H9 (cell line): ENCODE measurements at regions not wholly inside any gene's neighbourhood (a gene's known extent, or its start where the extent isn't known, plus 50 kb on each side); places are given as distances from the start of the nearest gene placed in this dataset.

Experiments
- DNase-seq: peaks from one replicate; pipeline ENCODE4 v3.0.0-alpha.2; 2017
- H2AFZ ChIP-seq: one replicate; pipeline ENCODE4 v1.6.1; 2013; ENCODE audit warnings: mild to moderate bottlenecking, low read length, control low read depth, moderate library complexity
- H2AK5ac ChIP-seq: 2 replicates; pipeline ENCODE4 v1.6.1; 2013; ENCODE audit warnings: low read length, control low read depth, mixed read lengths; ENCODE audit not compliant: insufficient read length
- H2BK120ac ChIP-seq: one replicate; pipeline ENCODE4 v1.6.1; 2013; ENCODE audit warnings: low read depth, mild to moderate bottlenecking, low read length, control low read depth, inconsistent platforms; ENCODE audit not compliant: poor library complexity, severe bottlenecking
- H2BK12ac ChIP-seq: 2 replicates; pipeline ENCODE4 v1.6.1; 2013; ENCODE audit warnings: low read length, control low read depth, mixed read lengths, low read depth; ENCODE audit not compliant: insufficient read length
- H2BK15ac ChIP-seq: 2 replicates; pipeline ENCODE4 v1.6.1; 2013; ENCODE audit warnings: low read depth, low read length, control low read depth
- H2BK20ac ChIP-seq: one replicate; pipeline ENCODE4 v1.6.1; 2013; ENCODE audit warnings: low read depth, mild to moderate bottlenecking, low read length, control low read depth, inconsistent platforms; ENCODE audit not compliant: poor library complexity, severe bottlenecking
- H2BK5ac ChIP-seq: 2 replicates; pipeline ENCODE4 v1.6.1; 2013; ENCODE audit warnings: low read length, control low read depth, mixed read lengths; ENCODE audit not compliant: insufficient read length
- H3K14ac ChIP-seq: 2 replicates; pipeline ENCODE4 v1.6.1; 2013; ENCODE audit warnings: low read length, control low read depth; ENCODE audit not compliant: insufficient read depth
- H3K18ac ChIP-seq: 2 replicates; pipeline ENCODE4 v1.6.1; 2013; ENCODE audit warnings: low read depth, mild to moderate bottlenecking, mixed read lengths, low read length, control low read depth; ENCODE audit not compliant: insufficient read length
- H3K23ac ChIP-seq: 2 replicates; pipeline ENCODE4 v1.6.1; 2013; ENCODE audit warnings: low read length, control low read depth, mixed read lengths, low read depth; ENCODE audit not compliant: insufficient read length
- H3K23me2 ChIP-seq: 2 replicates; pipeline ENCODE4 v1.6.1; 2013; ENCODE audit warnings: low read depth, mild to moderate bottlenecking, mixed read lengths, low read length, control low read depth; ENCODE audit not compliant: insufficient read length, poor library complexity, severe bottlenecking
- H3K27ac ChIP-seq: 2 replicates; pipeline ENCODE4 v1.5.1; 2013; ENCODE audit warnings: low read length, control low read depth, mixed read lengths, low read depth; ENCODE audit not compliant: insufficient read length
- H3K27me3 ChIP-seq: 2 replicates; pipeline ENCODE4 v1.6.1; 2013; ENCODE audit warnings: low read length, control low read depth, inconsistent platforms; ENCODE audit not compliant: insufficient read depth
- H3K4ac ChIP-seq: 2 replicates; pipeline ENCODE4 v1.6.1; 2013; ENCODE audit warnings: low read depth, mild to moderate bottlenecking, control low read depth, inconsistent platforms, low read length, moderate library complexity
- H3K4me1 ChIP-seq: 2 replicates; pipeline ENCODE4 v1.6.1; 2013; ENCODE audit warnings: low read length, control low read depth, inconsistent platforms; ENCODE audit not compliant: insufficient read depth
- H3K4me2 ChIP-seq: 2 replicates; pipeline ENCODE4 v1.6.1; 2013; ENCODE audit warnings: low read length, control low read depth, mixed read lengths; ENCODE audit not compliant: insufficient read length, insufficient read depth
- H3K56ac ChIP-seq: 2 replicates; pipeline ENCODE4 v1.6.1; 2013; ENCODE audit warnings: low read depth, mild to moderate bottlenecking, mixed read lengths, low read length, control low read depth; ENCODE audit not compliant: insufficient read length
- H3K79me1 ChIP-seq: 2 replicates; pipeline ENCODE4 v1.6.1; 2013; ENCODE audit warnings: low read depth, mild to moderate bottlenecking, moderate library complexity, low read length, control low read depth, inconsistent platforms; ENCODE audit not compliant: insufficient read depth, poor library complexity, severe bottlenecking
- H3K79me2 ChIP-seq: 2 replicates; pipeline ENCODE4 v1.6.1; 2013; ENCODE audit warnings: low read length, control low read depth, inconsistent platforms; ENCODE audit not compliant: insufficient read depth
- H3K9ac ChIP-seq: 2 replicates; pipeline ENCODE4 v1.6.1; 2013; ENCODE audit warnings: low read length, control low read depth, mixed read lengths; ENCODE audit not compliant: insufficient read length; ENCODE audit errors: extremely low read depth
- H3K9me3 ChIP-seq: one replicate; pipeline ENCODE4 v1.6.1; 2013; ENCODE audit warnings: low read depth, low read length, inconsistent platforms; ENCODE audit not compliant: control insufficient read depth
- H3T11ph ChIP-seq: one replicate; pipeline ENCODE4 v1.6.1; 2013; ENCODE audit warnings: mild to moderate bottlenecking, low read length, control low read depth, inconsistent platforms
- H4K20me1 ChIP-seq: one replicate; pipeline ENCODE4 v1.6.1; 2013; ENCODE audit not compliant: control insufficient read depth, insufficient read length, insufficient read depth
- H4K5ac ChIP-seq: 2 replicates; pipeline ENCODE4 v1.6.1; 2013; ENCODE audit warnings: low read depth, mild to moderate bottlenecking, mixed read lengths, low read length, control low read depth; ENCODE audit not compliant: insufficient read length
- H4K8ac ChIP-seq: replicated peaks from 2 replicates; pipeline ENCODE4 v1.6.1; 2013; ENCODE audit warnings: low read length, control low read depth, mixed read lengths, low read depth; ENCODE audit not compliant: insufficient read length
- H4K91ac ChIP-seq: 2 replicates; pipeline ENCODE4 v1.6.1; 2013; ENCODE audit warnings: low read depth, mild to moderate bottlenecking, moderate library complexity, mixed read lengths, low read length, control low read depth; ENCODE audit not compliant: insufficient read length
- H3K27ac Mint-ChIP-seq, 3 experiments: 2 replicates in 2 of 3; 3 replicates in 1 of 3; pipeline ENCODE4 v1.8.0; 2020 to 2021; ENCODE audit warnings: mixed read lengths in 3 of 3, mild to moderate bottlenecking in 1 of 3, moderate library complexity in 1 of 3
- H3K27me3 Mint-ChIP-seq: 2 replicates; pipeline ENCODE4 v1.8.0; 2021; ENCODE audit warnings: low read depth, mild to moderate bottlenecking, moderate library complexity, mixed read lengths
- H3K36me3 Mint-ChIP-seq, 3 experiments: 2 replicates in 2 of 3; 3 replicates in 1 of 3; pipeline ENCODE4 v1.8.0; 2020 to 2021; ENCODE audit warnings: low read depth in 3 of 3, mixed read lengths in 3 of 3; ENCODE audit not compliant: insufficient read depth in 1 of 3
- H3K4me1 Mint-ChIP-seq, 2 experiments: 2 replicates each; pipeline ENCODE4 v1.8.0; 2020; ENCODE audit warnings: mixed read lengths in 2 of 2
- H3K4me3 Mint-ChIP-seq, 2 experiments: 2 replicates in 1 of 2; 3 replicates in 1 of 2; pipeline ENCODE4 v1.8.0; 2020 to 2021; ENCODE audit warnings: mild to moderate bottlenecking in 2 of 2, mixed read lengths in 2 of 2, moderate library complexity in 1 of 2
- H3K9me3 Mint-ChIP-seq, 2 experiments: 2 replicates in 1 of 2; 3 replicates in 1 of 2; pipeline ENCODE4 v1.8.0; 2020; ENCODE audit warnings: mild to moderate bottlenecking in 2 of 2, mixed read lengths in 2 of 2, moderate library complexity in 1 of 2
- WGBS: extraction: QIAGEN DNeasy Blood & Tissue Kit; methylation state at CpG from one replicate; pipeline ENCODE4 v1.1.7; 2013; ENCODE audit warnings: missing lambda C conversion rate, low lambda C conversion rate, mixed read lengths; ENCODE audit not compliant: insufficient read length; ENCODE audit errors: extremely low coverage; 5-methylcytosine and 5-hydroxymethylcytosine counted together
- TF ChIP-seq, protein P1 (sequence below): fragments of 200-600 bp; sonication (generic); conservative IDR thresholded peaks from 3 replicates; pipeline ENCODE4 v1.8.0; 2021; ENCODE audit warnings: antibody characterized with exemption, mild to moderate bottlenecking

- H3K18ac ChIP-seq = no peak overlapping the region
- no peaks in the 10 kb centered on the region for H3K27me3 ChIP-seq
- H4K5ac ChIP-seq = no peak overlapping the region
- no peak overlapping the region for H2BK15ac ChIP-seq
- H3K23me2 ChIP-seq = no peaks in the 10 kb centered on the region
- no peak overlapping the region for H2AFZ ChIP-seq
- no CpG with 5 or more reads among the region's 3 CpGs for WGBS
- H2BK120ac ChIP-seq = no peak overlapping the region
- H3K36me3 Mint-ChIP-seq = peaks cover 0 to 25% (median 7%) of the 10 kb centered on the region in 3 experiments; a peak in 6 of 7 replicates
- no peak overlapping the region for H4K91ac ChIP-seq
- no peak overlapping the region for H2BK20ac ChIP-seq
- H2AK5ac ChIP-seq = no peak overlapping the region
- no peak overlapping the region for H3K27ac Mint-ChIP-seq
- H2BK12ac ChIP-seq = no peak overlapping the region
- no peaks in the 10 kb centered on the region for H3K79me2 ChIP-seq
- H3K4ac ChIP-seq = no peak overlapping the region
- no peaks in the 10 kb centered on the region for H3K4me1 ChIP-seq
- H3K9ac ChIP-seq = no peak overlapping the region
- H3K9me3 Mint-ChIP-seq = peaks cover 26 to 28% of the 10 kb centered on the region in 2 experiments
- no peak overlapping the region for H4K8ac ChIP-seq
- H3K4me1 Mint-ChIP-seq = peaks cover 6 to 7% of the 10 kb centered on the region in 2 experiments
- no peak overlapping the region for H2BK5ac ChIP-seq
- H3K4me3 Mint-ChIP-seq = no peak overlapping the region
- H3K56ac ChIP-seq = no peak overlapping the region
- no peak overlapping the region for H3K23ac ChIP-seq
- H4K20me1 ChIP-seq = no peaks in the 10 kb centered on the region
- no peak overlapping the region for H3K14ac ChIP-seq
- H3T11ph ChIP-seq = no peak overlapping the region
- no peaks in the 10 kb centered on the region for H3K27me3 Mint-ChIP-seq
- H3K9me3 ChIP-seq = no peaks in the 10 kb centered on the region
- no peak overlapping the region for H3K4me2 ChIP-seq
- DNase-seq = no peak
- TF ChIP-seq, protein P1, sequence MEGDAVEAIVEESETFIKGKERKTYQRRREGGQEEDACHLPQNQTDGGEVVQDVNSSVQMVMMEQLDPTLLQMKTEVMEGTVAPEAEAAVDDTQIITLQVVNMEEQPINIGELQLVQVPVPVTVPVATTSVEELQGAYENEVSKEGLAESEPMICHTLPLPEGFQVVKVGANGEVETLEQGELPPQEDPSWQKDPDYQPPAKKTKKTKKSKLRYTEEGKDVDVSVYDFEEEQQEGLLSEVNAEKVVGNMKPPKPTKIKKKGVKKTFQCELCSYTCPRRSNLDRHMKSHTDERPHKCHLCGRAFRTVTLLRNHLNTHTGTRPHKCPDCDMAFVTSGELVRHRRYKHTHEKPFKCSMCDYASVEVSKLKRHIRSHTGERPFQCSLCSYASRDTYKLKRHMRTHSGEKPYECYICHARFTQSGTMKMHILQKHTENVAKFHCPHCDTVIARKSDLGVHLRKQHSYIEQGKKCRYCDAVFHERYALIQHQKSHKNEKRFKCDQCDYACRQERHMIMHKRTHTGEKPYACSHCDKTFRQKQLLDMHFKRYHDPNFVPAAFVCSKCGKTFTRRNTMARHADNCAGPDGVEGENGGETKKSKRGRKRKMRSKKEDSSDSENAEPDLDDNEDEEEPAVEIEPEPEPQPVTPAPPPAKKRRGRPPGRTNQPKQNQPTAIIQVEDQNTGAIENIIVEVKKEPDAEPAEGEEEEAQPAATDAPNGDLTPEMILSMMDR = no peak
- no peaks in the 10 kb centered on the region for H3K79me1 ChIP-seq
- no peak overlapping the region for H3K27ac ChIP-seq
These were observed 619.3 kb upstream of the TECRL start for GRCh38 chr4:65028592-65028991.
